Thyroid gland (tissue), 4 donors: ENCODE measurements at regions not wholly inside any gene's neighbourhood (a gene's known extent, or its start where the extent isn't known, plus 50 kb on each side); places are given as distances from the start of the nearest gene placed in this dataset.
A peak's percentile ranks its signal among the peaks of the same experiment; 100 is the strongest.

Experiments
- DNase-seq, 2 donors: peaks; one replicate each; pipeline ENCODE4 v3.0.0-alpha.2; 2019
- H3K27ac ChIP-seq, 3 donors: fragments of 200-600 bp; sonication (generic); 1 replicate in 2 of 3; 2 replicates in 1 of 3; pipeline ENCODE4 v1.5.1; 2016 to 2019; ENCODE audit warnings: mild to moderate bottlenecking in 1 of 3, moderate library complexity in 1 of 3
- H3K27me3 ChIP-seq: fragments of 200-600 bp; sonication (generic); one replicate; pipeline ENCODE4 v1.5.1; 2019
- H3K36me3 ChIP-seq, 2 donors: fragments of 200-600 bp; sonication (generic); one replicate each; pipeline ENCODE4 v1.5.1; 2016 to 2019
- H3K4me1 ChIP-seq, 2 donors: fragments of 200-600 bp; sonication (generic); one replicate each; pipeline ENCODE4 v1.5.1; 2017 to 2019
- H3K4me3 ChIP-seq, 3 donors: fragments of 200-600 bp; sonication (generic); replicated peaks in 1 of 3; 1 replicate in 2 of 3; 2 replicates in 1 of 3; pipeline ENCODE4 v1.5.1; 2016; ENCODE audit warnings: mild to moderate bottlenecking in 1 of 3
- H3K9me3 ChIP-seq: fragments of 200-600 bp; sonication (generic); one replicate; pipeline ENCODE4 v1.5.1; 2017
- POLR2A ChIP-seq, 2 donors: fragments of 450-650 bp; IDR thresholded peaks; one replicate each; pipeline ENCODE4 v1.6.1; 2017; ENCODE audit warnings: antibody characterized with exemption in 2 of 2, mild to moderate bottlenecking in 2 of 2, moderate library complexity in 1 of 2
- WGBS, 2 donors: methylation state at CpG; one replicate each; pipeline ENCODE4 v1.1.5; 2017; 5-methylcytosine and 5-hydroxymethylcytosine counted together
- intact Hi-C: fragments of 100-400 bp; cut with DNase I; formaldehyde crosslinking; loops from one replicate; pipeline ENCODE4 v1.15.1; 2023
- TF ChIP-seq, protein P1 (sequence below), 6 experiments: fragments of 200-600 bp in 3 of 6; fragments of 450-650 bp in 3 of 6; sonication (generic) in 3 of 6; IDR thresholded peaks; one replicate each; pipeline ENCODE4 v1.5.1; 2016 to 2019; ENCODE audit warnings: antibody characterized with exemption in 6 of 6, mild to moderate bottlenecking in 2 of 6, inconsistent platforms in 1 of 6, moderate library complexity in 1 of 6

DNA sequence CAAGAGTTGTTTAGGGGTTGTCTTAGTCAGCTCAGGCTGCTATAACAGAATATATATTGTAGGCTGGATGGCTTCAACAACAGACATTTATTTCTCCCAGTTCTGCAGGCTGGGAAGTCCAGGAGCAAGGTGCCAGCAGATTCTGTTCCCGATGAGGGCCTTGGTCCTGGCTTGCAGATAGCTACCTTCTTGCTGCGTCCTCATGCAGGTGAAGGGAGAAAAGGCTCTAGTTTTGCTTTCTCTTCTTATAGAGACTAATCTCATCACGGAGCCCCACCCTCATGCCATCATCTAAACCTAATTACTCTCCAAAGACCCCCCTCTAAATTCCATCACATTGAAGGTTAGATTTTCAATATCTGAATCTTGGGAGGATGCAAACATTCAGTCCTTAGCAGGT is 246.0 kb upstream of the ANKRD55 start:
- peaks cover 30 to 42% of the 10 kb centered on the region in 2 donors for H3K4me1 ChIP-seq

DNA sequence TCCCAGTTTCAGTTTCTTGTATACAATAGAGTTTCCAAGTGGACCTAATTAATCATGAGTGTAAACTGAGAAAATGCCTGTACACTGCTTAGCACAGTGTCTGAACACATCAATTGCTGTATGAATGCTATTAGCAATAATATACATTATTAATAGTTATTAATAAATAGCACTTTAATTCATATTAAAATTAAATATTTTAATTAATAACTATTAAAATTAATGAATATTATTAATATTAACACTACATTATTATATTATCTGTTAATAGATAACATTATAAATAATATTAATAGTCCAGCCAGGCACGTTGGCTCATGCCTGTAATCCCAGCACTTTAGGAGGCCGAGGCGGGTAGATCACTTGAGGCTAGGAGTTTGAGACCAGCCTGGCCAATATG is 244.9 kb upstream of the ANKRD55 start:
- Histone ChIP-seq H3K4me1 (peaks cover 30 to 42% of the 10 kb centered on the region in 2 donors), H3K9me3 (no peaks in the 10 kb centered on the region), H3K36me3 (no peaks in the 10 kb centered on the region), H3K27ac (no peak overlapping the region), H3K27me3 (no peaks in the 10 kb centered on the region), H3K4me3 (no peak overlapping the region)
- DNase-seq, result no peak
- intact Hi-C loops, result loop anchor here (10.0 kb wide), 1 partner anchor 337 kb away; the partner anchor contains the start of gene MAP3K1
- TF ChIP-seq, protein P1, sequence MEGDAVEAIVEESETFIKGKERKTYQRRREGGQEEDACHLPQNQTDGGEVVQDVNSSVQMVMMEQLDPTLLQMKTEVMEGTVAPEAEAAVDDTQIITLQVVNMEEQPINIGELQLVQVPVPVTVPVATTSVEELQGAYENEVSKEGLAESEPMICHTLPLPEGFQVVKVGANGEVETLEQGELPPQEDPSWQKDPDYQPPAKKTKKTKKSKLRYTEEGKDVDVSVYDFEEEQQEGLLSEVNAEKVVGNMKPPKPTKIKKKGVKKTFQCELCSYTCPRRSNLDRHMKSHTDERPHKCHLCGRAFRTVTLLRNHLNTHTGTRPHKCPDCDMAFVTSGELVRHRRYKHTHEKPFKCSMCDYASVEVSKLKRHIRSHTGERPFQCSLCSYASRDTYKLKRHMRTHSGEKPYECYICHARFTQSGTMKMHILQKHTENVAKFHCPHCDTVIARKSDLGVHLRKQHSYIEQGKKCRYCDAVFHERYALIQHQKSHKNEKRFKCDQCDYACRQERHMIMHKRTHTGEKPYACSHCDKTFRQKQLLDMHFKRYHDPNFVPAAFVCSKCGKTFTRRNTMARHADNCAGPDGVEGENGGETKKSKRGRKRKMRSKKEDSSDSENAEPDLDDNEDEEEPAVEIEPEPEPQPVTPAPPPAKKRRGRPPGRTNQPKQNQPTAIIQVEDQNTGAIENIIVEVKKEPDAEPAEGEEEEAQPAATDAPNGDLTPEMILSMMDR (IDR thresholded peaks at IDR 0.05), result no peak
- TF ChIP-seq POLR2A (IDR thresholded peaks at IDR 0.05), result no peak
- WGBS, 2 donors, result 93 to 95% methylated on average over 3 of the region's 3 CpGs

More for the DNA sequence above, 246.0 kb upstream of the ANKRD55 start:
- Histone ChIP-seq H3K9me3 (no peaks in the 10 kb centered on the region), H3K36me3 (no peaks in the 10 kb centered on the region), H3K4me3 (no peak overlapping the region), H3K27me3 (no peaks in the 10 kb centered on the region), H3K27ac (peak overlapping the region; percentile 95 to 99 (median 99))
- WGBS, 2 donors, result 86 to 90% methylated on average over 3 of the region's 3 CpGs
- intact Hi-C loops, result loop anchor here (10.0 kb wide), 1 partner anchor 336 kb away; the partner anchor contains the start of gene MAP3K1
- TF ChIP-seq, protein P1 (IDR thresholded peaks at IDR 0.05), result no peak
- TF ChIP-seq POLR2A (IDR thresholded peaks at IDR 0.05), result no peak
- no peak for DNase-seq

DNA sequence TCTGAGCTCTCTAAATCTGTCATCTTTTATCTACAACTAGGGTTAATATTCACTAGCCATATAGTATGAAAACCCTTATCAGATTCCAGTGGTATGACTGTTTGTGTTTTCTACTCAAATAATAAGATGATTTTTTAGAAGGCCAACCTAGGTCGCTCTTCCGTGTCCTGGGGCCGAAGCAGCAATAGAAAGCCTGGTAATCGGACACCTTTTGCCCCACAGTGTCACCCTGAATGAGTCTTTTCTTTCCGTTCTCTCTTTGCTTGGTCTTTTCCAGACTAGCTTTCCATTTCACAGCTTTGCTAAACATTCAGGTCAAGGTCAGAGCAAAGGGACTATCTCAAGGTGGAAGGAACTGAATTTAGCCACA is 243.3 kb upstream of the ANKRD55 start:
- intact Hi-C loops, result loop anchor here (10.0 kb wide), 1 partner anchor 338 kb away; the partner anchor contains the start of gene MAP3K1
- no peaks in the 10 kb centered on the region for H3K36me3 ChIP-seq
- peak in 1 of 2 donors; percentile 35 for DNase-seq
- H3K4me1 ChIP-seq, result peaks cover 24 to 34% of the 10 kb centered on the region in 2 donors
- no peaks in the 10 kb centered on the region for H3K27me3 ChIP-seq
- WGBS, 2 donors, result 42 to 57% methylated on average over 5 of the region's 5 CpGs
- peak overlapping the region; percentile 36 to 77 (median 76) for H3K27ac ChIP-seq
- no peaks in the 10 kb centered on the region for H3K9me3 ChIP-seq
- no peak overlapping the region for H3K4me3 ChIP-seq
- TF ChIP-seq, protein P1 (IDR thresholded peaks at IDR 0.05), result no peak
- peak in 1 of 2 donors; percentile 17 for TF ChIP-seq POLR2A (IDR thresholded peaks at IDR 0.05)

DNA sequence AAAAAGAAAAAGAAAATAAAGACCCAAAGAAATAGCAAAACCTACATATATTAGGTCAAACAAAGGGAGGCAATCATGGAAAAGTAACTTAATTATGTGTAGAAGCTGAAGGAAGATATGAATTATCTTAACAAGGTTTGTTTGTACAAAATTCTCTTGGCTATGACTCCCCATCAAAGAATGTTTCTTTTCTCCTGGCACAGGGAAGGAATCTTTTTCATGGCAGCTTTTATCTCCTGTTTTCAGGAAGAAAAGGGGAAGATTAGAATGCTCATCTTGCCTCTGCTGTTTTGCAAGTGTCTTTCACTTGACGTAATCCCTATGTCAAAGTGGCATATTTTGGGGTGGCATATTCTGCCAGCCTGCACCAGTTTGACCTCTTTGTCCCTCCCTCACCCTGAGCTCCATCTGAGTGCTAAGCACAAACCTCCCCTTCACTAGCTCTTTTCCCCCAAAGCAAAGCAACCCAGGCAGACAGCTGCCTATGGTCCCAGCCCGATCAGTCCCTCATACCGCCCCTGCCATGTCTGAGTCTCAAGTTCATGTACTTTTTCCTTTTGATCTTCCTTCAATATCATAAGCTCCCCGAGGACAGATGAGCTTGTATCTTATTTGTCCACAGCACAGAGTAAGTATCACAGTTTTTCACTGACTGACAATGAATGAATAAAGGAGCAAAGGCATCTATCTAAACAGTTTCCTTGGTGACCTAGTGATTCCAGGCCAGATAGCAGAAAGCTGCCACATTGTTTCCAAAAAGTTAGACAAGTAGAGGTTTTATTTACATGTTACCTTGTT is 242.8 kb upstream of the ANKRD55 start:
- TF ChIP-seq, protein P1 (IDR thresholded peaks at IDR 0.05), result no peak
- no peak for TF ChIP-seq POLR2A (IDR thresholded peaks at IDR 0.05)
- H3K4me1 ChIP-seq, result peaks cover 24 to 34% of the 10 kb centered on the region in 2 donors
- peak overlapping the region; percentile 36 to 77 (median 76) for H3K27ac ChIP-seq
- intact Hi-C loops, result loop anchor here (10.0 kb wide), 1 partner anchor 339 kb away; the partner anchor contains the start of gene MAP3K1
- H3K36me3 ChIP-seq, result no peaks in the 10 kb centered on the region
- no peaks in the 10 kb centered on the region for H3K27me3 ChIP-seq
- 64 to 91% methylated on average over 4 of the region's 4 CpGs for WGBS, 2 donors
- H3K4me3 ChIP-seq, result no peak overlapping the region
- DNase-seq, result no peak
- H3K9me3 ChIP-seq, result no peaks in the 10 kb centered on the region

DNA sequence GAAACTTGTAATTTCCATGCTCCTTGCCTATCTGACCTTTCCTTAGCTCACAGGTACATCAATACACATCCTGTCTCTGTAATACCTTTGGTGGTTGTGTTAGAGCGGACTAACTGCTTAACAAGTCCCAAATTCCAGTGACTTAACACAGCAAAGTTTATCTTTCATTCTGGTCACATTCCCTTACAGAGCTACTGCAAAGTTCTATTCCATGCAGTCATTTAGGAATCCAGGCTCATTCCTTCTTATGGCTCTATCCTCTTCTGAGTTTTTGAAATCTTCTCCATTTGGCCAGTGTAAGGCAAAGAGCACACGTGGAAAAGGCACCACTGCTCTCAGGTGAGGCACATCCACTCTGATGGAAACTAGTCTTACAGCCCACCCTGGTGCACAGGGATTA is 238.6 kb upstream of the ANKRD55 start:
- Histone ChIP-seq H3K27me3 (no peaks in the 10 kb centered on the region), H3K36me3 (no peaks in the 10 kb centered on the region), H3K4me3 (no peak overlapping the region), H3K9me3 (no peaks in the 10 kb centered on the region), H3K4me1 (peaks cover 13 to 35% of the 10 kb centered on the region in 2 donors), H3K27ac (no peak overlapping the region)
- no peak for TF ChIP-seq POLR2A (IDR thresholded peaks at IDR 0.05)
- TF ChIP-seq, protein P1 (IDR thresholded peaks at IDR 0.05), result no peak
- no peak for DNase-seq
- intact Hi-C loops, result loop anchor here (10.0 kb wide), 1 partner anchor 343 kb away; the partner anchor contains the start of gene MAP3K1
- WGBS, 2 donors, result 87 to 89% methylated on average over 2 of the region's 2 CpGs
